ENCODE measurements at regions not wholly inside any gene's neighbourhood (a gene's known extent, or its start where the extent isn't known, plus 50 kb on each side); places are given as distances from the start of the nearest gene placed in this dataset.

- Histone ChIP-seq H3K4ac (ENCODE audit: low read depth, low read length) (no peak overlapping the region), H3K18ac (ENCODE audit: insufficient read length, low read depth, low read length) (no peak overlapping the region), H2AK5ac (ENCODE audit: insufficient read length, low read length) (no peak overlapping the region), H2AFZ (ENCODE audit: low read length) (no peak overlapping the region), H3K4me1 (ENCODE audit: insufficient read depth, low read length) (no peaks in the 10 kb centered on the region), H2BK20ac (ENCODE audit: low read depth, low read length, poor library complexity, severe bottlenecking) (no peak overlapping the region), H4K20me1 (ENCODE audit: control insufficient read depth, insufficient read depth, insufficient read length) (no peaks in the 10 kb centered on the region), H3K27ac (ENCODE audit: insufficient read length, low read depth, low read length) (no peak overlapping the region), H2BK15ac (ENCODE audit: low read depth, low read length) (no peak overlapping the region), H3K23ac (ENCODE audit: insufficient read length, low read depth, low read length) (no peak overlapping the region), H2BK5ac (ENCODE audit: insufficient read length, low read length) (no peak overlapping the region), H3K9ac (ENCODE audit: extremely low read depth, insufficient read length, low read length) (no peak overlapping the region), H3K4me2 (ENCODE audit: insufficient read depth, insufficient read length, low read length) (no peak overlapping the region), H2BK12ac (ENCODE audit: insufficient read length, low read depth, low read length) (no peak overlapping the region), H3K27me3 (ENCODE audit: insufficient read depth, low read length) (no peaks in the 10 kb centered on the region), H2BK120ac (ENCODE audit: low read depth, low read length, poor library complexity, severe bottlenecking) (no peak overlapping the region), H3T11ph (ENCODE audit: low read length) (no peak overlapping the region), H3K56ac (ENCODE audit: insufficient read length, low read depth, low read length) (no peak overlapping the region), H3K79me2 (ENCODE audit: insufficient read depth, low read length) (no peaks in the 10 kb centered on the region), H3K14ac (ENCODE audit: insufficient read depth, low read length) (no peak overlapping the region), H4K8ac (replicated peaks; ENCODE audit: insufficient read length, low read depth, low read length) (no peak overlapping the region), H3K79me1 (ENCODE audit: insufficient read depth, low read depth, low read length, poor library complexity, severe bottlenecking) (no peaks in the 10 kb centered on the region), H4K91ac (ENCODE audit: insufficient read length, low read depth, low read length) (no peak overlapping the region), H3K23me2 (ENCODE audit: insufficient read length, low read depth, low read length, poor library complexity, severe bottlenecking) (no peaks in the 10 kb centered on the region), H4K5ac (ENCODE audit: insufficient read length, low read depth, low read length) (no peak overlapping the region), H3K9me3 (ENCODE audit: control insufficient read depth, low read depth, low read length) (no peaks in the 10 kb centered on the region)
- Mint-ChIP-seq H3K27ac (no peak overlapping the region), H3K4me3 (no peak overlapping the region), H3K4me1 (peaks cover 4 to 17% of the 10 kb centered on the region in 2 experiments), H3K9me3 (no peaks in the 10 kb centered on the region; a peak in 1 of 5 replicates), H3K36me3 (ENCODE audit: insufficient read depth in 1 of 3, low read depth in 3 of 3) (no peaks in the 10 kb centered on the region), H3K27me3 (ENCODE audit: low read depth) (peaks cover 4% of the 10 kb centered on the region)
- WGBS (ENCODE audit: extremely low coverage, insufficient read length, low lambda C conversion rate) = no CpG with 5 or more reads among the region's 4 CpGs
- TF ChIP-seq CTCF (conservative IDR thresholded peaks at IDR 0.05) = no peak
- no peak for DNase-seq
Measured at GRCh38 chr11:45503311-45503710, 162.1 kb downstream of the CHST1 start.

All from H9 (cell line).